SK-N-SH treated with all-trans-retinoic acid at 6 μM for 48 hours (cell line): ENCODE measurements at regions not wholly inside any gene's neighbourhood (a gene's known extent, or its start where the extent isn't known, plus 50 kb on each side); places are given as distances from the start of the nearest gene placed in this dataset.

Experiments used
- ATAC-seq: fragments of 200-7000 bp; cut with Tn5 transposase; 3 replicates; pipeline ENCODE4 v1.9.1; 2020; ENCODE audit warnings: mild to moderate bottlenecking, moderate library complexity
- ARNTL ChIP-seq: fragments of 450-650 bp; formaldehyde crosslinking; IDR thresholded peaks from 2 replicates; pipeline ENCODE4 v1.5.0; 2020; ENCODE audit warnings: low read depth, mild to moderate bottlenecking, moderate library complexity, borderline replicate concordance
- BACH2 ChIP-seq: fragments of 250-450 bp; sonication (Bioruptor Pico); IDR thresholded peaks from 2 replicates; pipeline ENCODE4 v1.9.0; 2021; ENCODE audit warnings: mild to moderate bottlenecking, borderline replicate concordance
- CREB5 ChIP-seq: fragments of 250-450 bp; sonication (Bioruptor Pico); IDR thresholded peaks from 2 replicates; pipeline ENCODE4 v1.5.1; 2020; ENCODE audit warnings: low read depth, mild to moderate bottlenecking, moderate library complexity
- CSDC2 ChIP-seq: fragments of 250-450 bp; sonication (Bioruptor Pico); IDR thresholded peaks from 2 replicates; pipeline ENCODE4 v1.5.0; 2020; ENCODE audit warnings: mild to moderate bottlenecking, moderate library complexity
- ESRRG ChIP-seq: fragments of 250-450 bp; sonication (Bioruptor Pico); IDR thresholded peaks from 2 replicates; pipeline ENCODE4 v1.6.1; 2021; ENCODE audit warnings: mild to moderate bottlenecking
- GLIS3 ChIP-seq: fragments of 250-450 bp; sonication (Bioruptor Pico); IDR thresholded peaks from 2 replicates; pipeline ENCODE4 v1.5.0; 2020; ENCODE audit warnings: mild to moderate bottlenecking, moderate library complexity
- ISL1 ChIP-seq: fragments of 250-450 bp; sonication (Bioruptor Pico); IDR thresholded peaks from 2 replicates; pipeline ENCODE4 v2.1.2; 2022; ENCODE audit warnings: mild to moderate bottlenecking, moderate library complexity
- OSR1 ChIP-seq: fragments of 250-450 bp; sonication (Bioruptor Pico); IDR thresholded peaks from 2 replicates; pipeline ENCODE4 v1.8.0; 2022; ENCODE audit warnings: moderate library complexity, mild to moderate bottlenecking, inconsistent platforms
- PPARA ChIP-seq: fragments of 250-450 bp; sonication (Bioruptor Pico); IDR thresholded peaks from 2 replicates; pipeline ENCODE4 v1.5.0; 2020; ENCODE audit warnings: mild to moderate bottlenecking, borderline replicate concordance
- RARB ChIP-seq: fragments of 250-450 bp; sonication (Bioruptor Pico); IDR thresholded peaks from 2 replicates; pipeline ENCODE4 v1.8.0; 2021; ENCODE audit warnings: mild to moderate bottlenecking, moderate library complexity
- SNAI2 ChIP-seq: fragments of 250-450 bp; sonication (Bioruptor Pico); IDR thresholded peaks from 2 replicates; pipeline ENCODE4 v1.5.0; 2020; ENCODE audit warnings: mild to moderate bottlenecking, moderate library complexity
- TCF4 ChIP-seq: fragments of 250-450 bp; sonication (Bioruptor Pico); IDR thresholded peaks from 2 replicates; pipeline ENCODE4 v1.8.0; 2021; ENCODE audit warnings: mild to moderate bottlenecking, moderate library complexity, borderline replicate concordance
- TOX ChIP-seq: fragments of 250-450 bp; sonication (Bioruptor Pico); IDR thresholded peaks from 2 replicates; pipeline ENCODE4 v1.8.0; 2021; ENCODE audit warnings: mild to moderate bottlenecking, moderate library complexity, borderline replicate concordance
- ZC3H10 ChIP-seq: fragments of 250-450 bp; sonication (Bioruptor Pico); IDR thresholded peaks from 2 replicates; pipeline ENCODE4 v1.5.1; 2021; ENCODE audit warnings: mild to moderate bottlenecking, moderate library complexity
- ZFP3 ChIP-seq: fragments of 250-450 bp; sonication (Bioruptor Pico); IDR thresholded peaks from 2 replicates; pipeline ENCODE4 v1.5.0; 2020; ENCODE audit warnings: mild to moderate bottlenecking, moderate library complexity
- ZFP30 ChIP-seq: fragments of 450-650 bp; formaldehyde crosslinking; IDR thresholded peaks from 2 replicates; pipeline ENCODE4 v1.5.0; 2022; ENCODE audit warnings: mild to moderate bottlenecking, moderate library complexity
- ZNF565 ChIP-seq: fragments of 450-650 bp; formaldehyde crosslinking; conservative IDR thresholded peaks from 2 replicates; pipeline ENCODE4 v1.5.0; 2020; ENCODE audit warnings: low read depth, mild to moderate bottlenecking, moderate library complexity
- ZNF70 ChIP-seq: fragments of 450-650 bp; formaldehyde crosslinking; IDR thresholded peaks from 2 replicates; pipeline ENCODE4 v1.5.0; 2020; ENCODE audit warnings: mild to moderate bottlenecking, moderate library complexity
- ZNF8 ChIP-seq: fragments of 450-650 bp; formaldehyde crosslinking; IDR thresholded peaks from 2 replicates; pipeline ENCODE4 v1.5.0; 2020; ENCODE audit warnings: mild to moderate bottlenecking, moderate library complexity
- TF ChIP-seq, protein P1 (sequence below): fragments of 250-450 bp; sonication (Bioruptor Pico); IDR thresholded peaks from 2 replicates; pipeline ENCODE4 v1.5.0; 2020; ENCODE audit warnings: mild to moderate bottlenecking, moderate library complexity
- TF ChIP-seq, protein P2 (sequence below): fragments of 250-450 bp; sonication (Bioruptor Pico); IDR thresholded peaks from 2 replicates; pipeline ENCODE4 v1.8.0; 2020; ENCODE audit warnings: mild to moderate bottlenecking, moderate library complexity, borderline replicate concordance

GRCh38 chr13:76438050-76438449 lies 448.2 kb downstream of the KCTD12 start (continued):
- TF ChIP-seq RARB (no peak), ZFP3 (CRISPR knock-in tag) (no peak)

DNA sequence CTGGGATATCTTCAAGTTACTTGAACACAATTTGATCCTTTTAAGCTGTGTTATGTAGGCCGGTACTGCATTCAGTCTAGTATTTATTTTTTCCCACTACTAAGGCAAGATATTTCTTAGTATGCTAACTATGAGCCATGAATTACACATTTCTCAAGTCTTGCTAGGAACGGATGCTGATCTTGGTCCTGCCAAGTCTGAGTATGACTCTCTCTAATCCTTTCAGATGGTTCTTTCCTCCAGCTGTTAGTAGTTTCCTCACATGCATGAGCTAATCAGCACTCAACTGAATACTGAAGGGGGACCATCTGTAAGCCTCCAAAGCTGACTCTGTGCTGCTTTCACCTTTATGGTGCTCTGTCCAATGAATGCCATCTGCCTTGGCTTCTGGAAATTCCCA lies 460.3 kb downstream of the KCTD12 start:
- TF ChIP-seq CSDC2 (CRISPR knock-in tag) (no peak), ESRRG (CRISPR knock-in tag) (no peak), PPARA (no peak), ZNF8 (CRISPR knock-in tag) (no peak), TCF4 (CRISPR knock-in tag) (no peak), ZC3H10 (CRISPR knock-in tag) (no peak), ZFP30 (no peak), ISL1 (no peak), GLIS3 (CRISPR knock-in tag) (no peak), ZNF565 (CRISPR knock-in tag) (no peak), BACH2 (CRISPR knock-in tag) (no peak), RARB (no peak), ZNF70 (CRISPR knock-in tag) (no peak), ZFP3 (CRISPR knock-in tag) (no peak), TOX (CRISPR knock-in tag) (no peak), CREB5 (CRISPR knock-in tag) (no peak), SNAI2 (CRISPR knock-in tag) (no peak), OSR1 (CRISPR knock-in tag) (no peak)
- TF ChIP-seq, protein P1, sequence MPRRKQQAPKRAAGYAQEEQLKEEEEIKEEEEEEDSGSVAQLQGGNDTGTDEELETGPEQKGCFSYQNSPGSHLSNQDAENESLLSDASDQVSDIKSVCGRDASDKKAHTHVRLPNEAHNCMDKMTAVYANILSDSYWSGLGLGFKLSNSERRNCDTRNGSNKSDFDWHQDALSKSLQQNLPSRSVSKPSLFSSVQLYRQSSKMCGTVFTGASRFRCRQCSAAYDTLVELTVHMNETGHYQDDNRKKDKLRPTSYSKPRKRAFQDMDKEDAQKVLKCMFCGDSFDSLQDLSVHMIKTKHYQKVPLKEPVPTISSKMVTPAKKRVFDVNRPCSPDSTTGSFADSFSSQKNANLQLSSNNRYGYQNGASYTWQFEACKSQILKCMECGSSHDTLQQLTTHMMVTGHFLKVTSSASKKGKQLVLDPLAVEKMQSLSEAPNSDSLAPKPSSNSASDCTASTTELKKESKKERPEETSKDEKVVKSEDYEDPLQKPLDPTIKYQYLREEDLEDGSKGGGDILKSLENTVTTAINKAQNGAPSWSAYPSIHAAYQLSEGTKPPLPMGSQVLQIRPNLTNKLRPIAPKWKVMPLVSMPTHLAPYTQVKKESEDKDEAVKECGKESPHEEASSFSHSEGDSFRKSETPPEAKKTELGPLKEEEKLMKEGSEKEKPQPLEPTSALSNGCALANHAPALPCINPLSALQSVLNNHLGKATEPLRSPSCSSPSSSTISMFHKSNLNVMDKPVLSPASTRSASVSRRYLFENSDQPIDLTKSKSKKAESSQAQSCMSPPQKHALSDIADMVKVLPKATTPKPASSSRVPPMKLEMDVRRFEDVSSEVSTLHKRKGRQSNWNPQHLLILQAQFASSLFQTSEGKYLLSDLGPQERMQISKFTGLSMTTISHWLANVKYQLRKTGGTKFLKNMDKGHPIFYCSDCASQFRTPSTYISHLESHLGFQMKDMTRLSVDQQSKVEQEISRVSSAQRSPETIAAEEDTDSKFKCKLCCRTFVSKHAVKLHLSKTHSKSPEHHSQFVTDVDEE: no peak
- TF ChIP-seq, protein P2, sequence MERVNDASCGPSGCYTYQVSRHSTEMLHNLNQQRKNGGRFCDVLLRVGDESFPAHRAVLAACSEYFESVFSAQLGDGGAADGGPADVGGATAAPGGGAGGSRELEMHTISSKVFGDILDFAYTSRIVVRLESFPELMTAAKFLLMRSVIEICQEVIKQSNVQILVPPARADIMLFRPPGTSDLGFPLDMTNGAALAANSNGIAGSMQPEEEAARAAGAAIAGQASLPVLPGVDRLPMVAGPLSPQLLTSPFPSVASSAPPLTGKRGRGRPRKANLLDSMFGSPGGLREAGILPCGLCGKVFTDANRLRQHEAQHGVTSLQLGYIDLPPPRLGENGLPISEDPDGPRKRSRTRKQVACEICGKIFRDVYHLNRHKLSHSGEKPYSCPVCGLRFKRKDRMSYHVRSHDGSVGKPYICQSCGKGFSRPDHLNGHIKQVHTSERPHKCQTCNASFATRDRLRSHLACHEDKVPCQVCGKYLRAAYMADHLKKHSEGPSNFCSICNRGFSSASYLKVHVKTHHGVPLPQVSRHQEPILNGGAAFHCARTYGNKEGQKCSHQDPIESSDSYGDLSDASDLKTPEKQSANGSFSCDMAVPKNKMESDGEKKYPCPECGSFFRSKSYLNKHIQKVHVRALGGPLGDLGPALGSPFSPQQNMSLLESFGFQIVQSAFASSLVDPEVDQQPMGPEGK (CRISPR knock-in tag): no peak
- no peak for ATAC-seq

GRCh38 chr13:76421011-76421410 lies 465.2 kb downstream of the KCTD12 start:
- no peak for ATAC-seq
- TF ChIP-seq ZC3H10 (CRISPR knock-in tag) (no peak), RARB (no peak), SNAI2 (CRISPR knock-in tag) (no peak), TCF4 (CRISPR knock-in tag) (no peak)
- TF ChIP-seq, protein P2 (CRISPR knock-in tag): no peak

- no peak for ATAC-seq
- TF ChIP-seq TCF4 (CRISPR knock-in tag) (no peak), ISL1 (no peak), ZNF8 (CRISPR knock-in tag) (no peak), TOX (CRISPR knock-in tag) (no peak), ZC3H10 (CRISPR knock-in tag) (no peak), SNAI2 (CRISPR knock-in tag) (no peak), ESRRG (CRISPR knock-in tag) (no peak), OSR1 (CRISPR knock-in tag) (no peak), ARNTL (no peak)
- TF ChIP-seq, protein P2 (CRISPR knock-in tag): no peak
- TF ChIP-seq, protein P1: no peak
These were observed 467.8 kb downstream of the KCTD12 start for GRCh38 chr13:76418404-76418803.
